HG02623 (cell line): ENCODE measurements at regions not wholly inside any gene's neighbourhood (a gene's known extent, or its start where the extent isn't known, plus 50 kb on each side); places are given as distances from the start of the nearest gene placed in this dataset.

Experiments used
- ATAC-seq: cut with Tn5 transposase; IDR thresholded peaks from one replicate; pipeline ENCODE4 v1.9.1; 2021; ENCODE audit warnings: moderate library complexity; ENCODE audit not compliant: unreplicated experiment

- no peak for ATAC-seq
Observed at GRCh38 chr3:63193647-63194046, 84.5 kb upstream of the SYNPR start.

DNA sequence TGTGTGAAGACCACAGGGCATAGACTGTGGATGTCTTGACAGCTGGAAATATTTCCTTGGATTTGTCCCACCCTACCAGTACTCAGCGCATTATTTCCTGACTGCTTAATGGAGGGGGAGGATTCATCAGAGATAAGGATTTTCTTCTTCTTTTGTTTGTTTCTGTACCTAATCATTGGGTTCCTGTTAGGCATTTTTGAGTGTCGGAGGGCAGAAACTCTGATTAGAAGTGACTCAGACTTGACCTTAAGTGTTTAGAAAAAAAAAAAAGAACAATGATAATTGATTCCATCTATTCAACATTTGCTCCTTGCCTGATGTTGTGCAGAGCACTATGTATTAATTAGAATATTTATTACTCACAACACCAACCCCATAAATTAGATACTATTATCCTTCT is 78.5 kb upstream of the SYNPR start:
- ATAC-seq: no peak

GRCh38 chr3:63202529-63202928 is 75.6 kb upstream of the SYNPR start:
- ATAC-seq: no peak

- no peak for ATAC-seq
Observed at GRCh38 chr3:63207066-63207590, 71.0 kb upstream of the SYNPR start.

DNA sequence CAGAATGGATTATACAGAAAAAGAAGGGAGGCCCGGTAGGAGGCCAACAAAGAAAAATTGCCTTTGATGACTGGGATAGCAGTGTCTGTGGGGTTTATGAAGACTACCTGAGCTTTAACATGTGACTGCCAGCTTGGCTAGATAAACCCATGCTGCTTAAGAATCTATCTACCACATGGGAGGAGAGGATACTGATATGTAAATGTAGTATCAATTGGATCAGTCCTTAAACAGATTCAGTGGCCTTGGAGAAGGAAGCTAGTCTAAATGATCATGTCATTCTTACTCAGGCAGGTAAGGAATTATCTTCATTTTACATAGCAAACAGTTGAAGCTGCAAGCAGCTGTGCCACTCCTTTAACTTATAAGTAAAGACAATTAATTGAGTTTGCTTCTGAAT is 50.0 kb upstream of the SYNPR start:
- ATAC-seq: no peak
